ENCODE measurements at regions not wholly inside any gene's neighbourhood (a gene's known extent, or its start where the extent isn't known, plus 50 kb on each side); places are given as distances from the start of the nearest gene placed in this dataset.
A peak's percentile ranks its signal among the peaks of the same experiment; 100 is the strongest.

DNA sequence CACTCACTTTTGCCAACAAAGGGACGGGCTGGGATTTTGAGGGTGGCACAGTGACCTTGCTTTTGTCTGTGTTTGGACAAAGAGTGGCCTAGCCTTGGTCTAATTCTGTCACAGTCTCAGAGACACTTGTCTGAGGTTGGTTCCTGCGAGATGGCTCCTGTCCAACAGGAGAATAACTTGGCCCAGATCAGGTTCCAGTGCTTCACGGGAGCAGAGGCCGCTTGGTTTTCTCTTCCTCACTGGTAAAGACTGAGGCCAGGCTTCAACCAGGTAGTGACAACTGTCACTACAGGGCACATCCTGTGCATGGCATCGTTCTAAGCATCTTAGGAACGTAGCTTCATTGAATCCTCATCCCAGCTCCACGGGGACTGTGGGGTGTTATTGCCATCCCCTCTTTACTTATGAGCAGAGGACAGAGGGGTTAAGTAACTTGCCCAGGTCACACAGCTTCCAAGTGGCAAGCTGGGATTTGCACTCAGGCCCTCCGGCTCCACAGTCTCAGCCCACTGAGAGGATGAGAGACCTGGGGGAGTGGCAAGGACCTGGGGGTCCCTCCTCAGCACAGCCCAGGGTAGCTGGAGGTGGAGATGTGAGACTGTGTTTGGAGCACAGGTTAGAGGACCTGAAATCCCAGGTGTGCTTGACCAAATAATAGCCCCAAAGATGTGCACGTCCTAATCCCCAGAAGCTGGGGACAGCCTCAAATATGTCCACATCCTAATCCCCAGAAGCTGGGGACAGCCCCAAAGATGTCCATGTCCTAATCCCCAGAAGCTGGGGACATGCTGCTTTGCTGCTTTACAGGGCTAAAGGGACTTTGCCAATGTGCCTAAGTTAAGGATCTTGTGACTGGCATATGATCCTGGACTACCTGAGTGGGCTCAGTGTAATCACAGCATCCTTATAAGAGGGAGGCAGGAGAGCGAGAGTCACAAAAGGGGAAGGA lies 179.2 kb upstream of the RTL1 start:
- Histone ChIP-seq H3K36me3 (ENCODE audit: insufficient read depth, low read length) (no peaks in the 10 kb centered on the region), H3K4me1 (ENCODE audit: insufficient read depth, low read length) (no peaks in the 10 kb centered on the region), H3K27ac (ENCODE audit: low read depth in 1 of 2, low read length in 2 of 2) (no peak overlapping the region), H3K27me3 (ENCODE audit: control insufficient read depth in 1 of 2, insufficient read depth in 2 of 2, low read length in 2 of 2) (peaks cover 16 to 21% of the 10 kb centered on the region in 2 experiments), H3K4me3 (ENCODE audit: low read length) (no peak overlapping the region), H3K9me3 (ENCODE audit: control insufficient read depth in 1 of 2, insufficient read depth in 1 of 2, low read length in 2 of 2) (peaks cover 0 to 19% of the 10 kb centered on the region in 2 experiments)
- TF ChIP-seq, protein P1, sequence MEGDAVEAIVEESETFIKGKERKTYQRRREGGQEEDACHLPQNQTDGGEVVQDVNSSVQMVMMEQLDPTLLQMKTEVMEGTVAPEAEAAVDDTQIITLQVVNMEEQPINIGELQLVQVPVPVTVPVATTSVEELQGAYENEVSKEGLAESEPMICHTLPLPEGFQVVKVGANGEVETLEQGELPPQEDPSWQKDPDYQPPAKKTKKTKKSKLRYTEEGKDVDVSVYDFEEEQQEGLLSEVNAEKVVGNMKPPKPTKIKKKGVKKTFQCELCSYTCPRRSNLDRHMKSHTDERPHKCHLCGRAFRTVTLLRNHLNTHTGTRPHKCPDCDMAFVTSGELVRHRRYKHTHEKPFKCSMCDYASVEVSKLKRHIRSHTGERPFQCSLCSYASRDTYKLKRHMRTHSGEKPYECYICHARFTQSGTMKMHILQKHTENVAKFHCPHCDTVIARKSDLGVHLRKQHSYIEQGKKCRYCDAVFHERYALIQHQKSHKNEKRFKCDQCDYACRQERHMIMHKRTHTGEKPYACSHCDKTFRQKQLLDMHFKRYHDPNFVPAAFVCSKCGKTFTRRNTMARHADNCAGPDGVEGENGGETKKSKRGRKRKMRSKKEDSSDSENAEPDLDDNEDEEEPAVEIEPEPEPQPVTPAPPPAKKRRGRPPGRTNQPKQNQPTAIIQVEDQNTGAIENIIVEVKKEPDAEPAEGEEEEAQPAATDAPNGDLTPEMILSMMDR (IDR thresholded peaks at IDR 0.05): no peak
- no peak for ATAC-seq (ENCODE audit: poor library complexity)
- Mint-ChIP-seq H3K9me3 (no peaks in the 10 kb centered on the region), H3K4me1 (ENCODE audit: low read depth) (no peaks in the 10 kb centered on the region), H3K36me3 (ENCODE audit: low read depth) (no peaks in the 10 kb centered on the region), H3K4me3 (no peak overlapping the region), H3K27me3 (peaks cover 44% of the 10 kb centered on the region), H3K27ac (no peak overlapping the region)
- DNase-seq: no peak
- ChIA-PET CTCF (no interaction called here), POLR2A (no interaction called here)
- intact Hi-C loops (cut with DNase I, micrococcal nuclease): no loop called here

DNA sequence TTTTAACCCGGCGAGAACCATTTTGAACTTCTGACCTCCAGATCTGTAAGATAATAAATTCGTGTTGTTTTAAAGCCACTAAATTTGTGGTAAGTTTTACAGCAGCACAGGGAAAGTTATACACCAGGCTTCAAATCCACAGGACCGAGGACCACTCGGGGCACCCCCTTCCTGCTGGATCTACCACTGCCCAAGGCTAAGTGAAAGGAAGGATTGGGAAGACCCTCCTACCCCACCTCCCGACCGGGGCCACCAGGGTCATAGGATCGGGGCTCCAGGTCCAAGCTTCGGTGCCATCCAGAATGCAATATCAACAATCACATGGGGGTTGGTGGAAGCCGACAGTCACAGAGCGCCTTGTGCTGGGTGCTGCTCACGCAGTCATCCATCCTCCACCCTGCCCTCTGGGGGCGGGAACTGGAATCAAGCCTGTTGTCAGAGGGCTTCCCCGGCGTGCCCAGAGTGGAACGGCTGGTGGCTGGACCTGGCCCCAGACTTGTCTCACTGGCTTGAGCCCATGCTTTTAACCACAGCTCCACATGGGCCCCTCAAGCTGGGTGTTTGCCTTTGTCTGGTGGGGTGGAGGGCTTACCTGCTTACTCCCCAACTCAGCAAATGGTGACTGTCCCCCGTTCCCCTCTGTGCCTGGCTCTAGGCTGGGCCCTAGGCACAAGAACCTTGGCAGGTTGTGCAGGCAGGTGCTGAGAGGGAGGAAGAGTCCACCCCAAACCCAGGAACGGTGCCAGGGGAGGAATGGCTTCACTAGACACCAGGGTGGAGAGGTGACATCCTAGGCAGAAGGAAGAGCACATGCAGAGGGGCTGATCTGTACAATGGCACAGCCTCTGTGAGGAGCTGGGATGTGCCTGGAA lies 180.3 kb upstream of the RTL1 start:
- peaks cover 36% of the 10 kb centered on the region for H3K27me3 Mint-ChIP-seq
- H3K36me3 Mint-ChIP-seq (ENCODE audit: low read depth): no peaks in the 10 kb centered on the region
- H3K4me3 Mint-ChIP-seq: no peak overlapping the region
- DNase-seq (peak in 1 of 14 experiments; percentile 5), ATAC-seq (ENCODE audit: poor library complexity) (no peak)
- ChIA-PET CTCF (no interaction called here), POLR2A (no interaction called here)
- H3K27ac ChIP-seq (ENCODE audit: low read depth in 1 of 2, low read length in 2 of 2): no peak overlapping the region
- H3K36me3 ChIP-seq (ENCODE audit: insufficient read depth, low read length): no peaks in the 10 kb centered on the region
- H3K4me1 ChIP-seq (ENCODE audit: insufficient read depth, low read length): no peaks in the 10 kb centered on the region
- H3K4me1 Mint-ChIP-seq (ENCODE audit: low read depth): no peaks in the 10 kb centered on the region
- peaks cover 0 to 21% of the 10 kb centered on the region in 2 experiments for H3K9me3 ChIP-seq (ENCODE audit: control insufficient read depth in 1 of 2, insufficient read depth in 1 of 2, low read length in 2 of 2)
- H3K27ac Mint-ChIP-seq: no peak overlapping the region
- H3K4me3 ChIP-seq (ENCODE audit: low read length): no peak overlapping the region
- TF ChIP-seq, protein P1 (IDR thresholded peaks at IDR 0.05): no peak
- peaks cover 7 to 11% of the 10 kb centered on the region in 2 experiments for H3K27me3 ChIP-seq (ENCODE audit: control insufficient read depth in 1 of 2, insufficient read depth in 2 of 2, low read length in 2 of 2)
- intact Hi-C loops (cut with DNase I, micrococcal nuclease): no loop called here
- H3K9me3 Mint-ChIP-seq: no peaks in the 10 kb centered on the region

DNA sequence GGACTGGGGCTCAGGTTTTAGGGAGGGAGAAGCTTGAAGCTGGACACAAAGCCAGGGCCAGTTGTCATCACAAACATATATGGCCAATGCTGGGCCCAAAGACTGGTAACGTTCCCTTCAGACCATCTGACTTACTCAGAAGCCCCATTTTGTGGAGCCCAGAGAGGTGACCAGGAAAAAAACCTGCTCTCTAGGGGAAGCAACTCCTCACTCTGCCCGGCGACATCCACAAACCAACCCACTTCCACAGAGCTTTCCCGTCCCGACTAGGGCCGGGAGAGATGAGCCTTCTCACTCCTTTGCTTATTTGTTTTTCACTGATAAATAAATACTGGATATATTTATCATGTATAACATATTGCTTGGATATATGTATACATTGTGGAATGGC lies 180.9 kb upstream of the RTL1 start:
- no peaks in the 10 kb centered on the region for H3K4me1 ChIP-seq (ENCODE audit: insufficient read depth, low read length)
- Mint-ChIP-seq H3K9me3 (no peaks in the 10 kb centered on the region), H3K4me3 (no peak overlapping the region), H3K27ac (no peak overlapping the region), H3K4me1 (ENCODE audit: low read depth) (no peaks in the 10 kb centered on the region), H3K36me3 (ENCODE audit: low read depth) (no peaks in the 10 kb centered on the region), H3K27me3 (peaks cover 30% of the 10 kb centered on the region)
- no peak overlapping the region for H3K4me3 ChIP-seq (ENCODE audit: low read length)
- H3K27ac ChIP-seq (ENCODE audit: low read depth in 1 of 2, low read length in 2 of 2): no peak overlapping the region
- H3K36me3 ChIP-seq (ENCODE audit: insufficient read depth, low read length): no peaks in the 10 kb centered on the region
- TF ChIP-seq, protein P1 (IDR thresholded peaks at IDR 0.05): no peak
- peaks cover 0 to 19% of the 10 kb centered on the region in 2 experiments for H3K9me3 ChIP-seq (ENCODE audit: control insufficient read depth in 1 of 2, insufficient read depth in 1 of 2, low read length in 2 of 2)
- ChIA-PET CTCF (no interaction called here), POLR2A (no interaction called here)
- intact Hi-C loops (cut with DNase I, micrococcal nuclease): no loop called here
- peaks cover 6% of the 10 kb centered on the region in 2 experiments for H3K27me3 ChIP-seq (ENCODE audit: control insufficient read depth in 1 of 2, insufficient read depth in 2 of 2, low read length in 2 of 2)
- DNase-seq: no peak
- no peak for ATAC-seq (ENCODE audit: poor library complexity)

Data from CD4-positive, alpha-beta T cell (primary cell).